ENCODE measurements at regions not wholly inside any gene's neighbourhood (a gene's known extent, or its start where the extent isn't known, plus 50 kb on each side); places are given as distances from the start of the nearest gene placed in this dataset.

DNA sequence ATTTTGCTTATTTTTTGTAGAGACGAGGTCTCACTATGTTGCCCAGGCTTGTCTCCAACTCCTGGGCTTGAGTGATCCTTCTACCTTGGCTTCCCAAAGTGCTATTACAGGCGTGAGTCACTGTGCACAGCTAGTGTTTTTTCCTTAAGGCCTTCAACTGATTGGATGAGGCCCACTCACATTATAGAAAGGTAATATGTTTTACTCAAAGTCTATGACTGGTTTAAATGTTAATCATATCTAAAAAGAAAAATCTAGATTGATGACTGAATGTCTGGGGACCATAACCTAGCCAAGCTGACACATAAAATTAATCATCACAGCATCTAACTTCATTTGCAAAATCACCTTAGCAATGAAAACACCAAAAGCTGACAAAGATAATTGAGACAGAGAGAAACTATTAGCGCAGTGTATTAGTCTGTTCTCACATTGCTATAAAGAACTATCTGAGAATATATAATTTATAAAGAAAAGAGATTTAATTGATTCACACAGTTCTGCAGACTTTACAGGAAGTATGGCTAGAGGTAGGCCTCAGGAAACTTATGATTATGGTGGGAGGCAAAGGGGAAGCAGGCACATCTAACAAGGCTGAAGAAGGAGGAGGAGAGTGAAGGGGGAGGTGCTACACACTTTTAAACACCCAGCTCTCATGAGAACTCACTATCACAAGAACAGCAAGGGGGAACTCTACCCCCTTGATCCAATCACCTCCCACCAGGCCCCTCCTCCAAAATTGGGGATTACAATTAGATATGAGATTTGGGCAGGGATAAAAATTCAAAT, 66.8 kb upstream of the ARHGAP18 start:
- Histone ChIP-seq H3K36me3 (ENCODE audit: control insufficient read depth in 2 of 2, extremely low read depth in 1 of 2, insufficient read depth in 2 of 2, low read length in 2 of 2) (no peaks in the 10 kb centered on the region), H3K79me2 (ENCODE audit: control insufficient read depth, insufficient read depth, low read length) (no peaks in the 10 kb centered on the region), H3K27me3 (ENCODE audit: control insufficient read depth, extremely low read depth, insufficient read depth, low read length) (no peaks in the 10 kb centered on the region), H3K4me3 (ENCODE audit: control insufficient read depth in 2 of 3, extremely low read depth in 1 of 3, insufficient read depth in 2 of 3, low read depth in 1 of 3, low read length in 3 of 3) (no peak overlapping the region), H3K9me1 (ENCODE audit: control insufficient read depth, extremely low read depth, insufficient read depth, low read length) (no peaks in the 10 kb centered on the region), H3K9ac (ENCODE audit: control insufficient read depth, extremely low read depth, insufficient read depth, low read length) (no peak overlapping the region), H4K20me1 (ENCODE audit: control insufficient read depth, extremely low read depth, insufficient read depth, low read length) (no peaks in the 10 kb centered on the region), H2AFZ (ENCODE audit: control insufficient read depth, low read length) (no peak overlapping the region), H3K9me3 (ENCODE audit: control insufficient read depth, low read depth, low read length) (peaks cover 2% of the 10 kb centered on the region), H3K4me1 (ENCODE audit: control insufficient read depth, extremely low read depth, insufficient read depth, low read length) (no peaks in the 10 kb centered on the region), H3K27ac (ENCODE audit: control insufficient read depth, insufficient read depth, low read length) (no peak overlapping the region), H3K4me2 (ENCODE audit: control insufficient read depth, extremely low read depth, insufficient read depth, low read depth, low read length) (no peak overlapping the region)
- TF ChIP-seq, protein P1, sequence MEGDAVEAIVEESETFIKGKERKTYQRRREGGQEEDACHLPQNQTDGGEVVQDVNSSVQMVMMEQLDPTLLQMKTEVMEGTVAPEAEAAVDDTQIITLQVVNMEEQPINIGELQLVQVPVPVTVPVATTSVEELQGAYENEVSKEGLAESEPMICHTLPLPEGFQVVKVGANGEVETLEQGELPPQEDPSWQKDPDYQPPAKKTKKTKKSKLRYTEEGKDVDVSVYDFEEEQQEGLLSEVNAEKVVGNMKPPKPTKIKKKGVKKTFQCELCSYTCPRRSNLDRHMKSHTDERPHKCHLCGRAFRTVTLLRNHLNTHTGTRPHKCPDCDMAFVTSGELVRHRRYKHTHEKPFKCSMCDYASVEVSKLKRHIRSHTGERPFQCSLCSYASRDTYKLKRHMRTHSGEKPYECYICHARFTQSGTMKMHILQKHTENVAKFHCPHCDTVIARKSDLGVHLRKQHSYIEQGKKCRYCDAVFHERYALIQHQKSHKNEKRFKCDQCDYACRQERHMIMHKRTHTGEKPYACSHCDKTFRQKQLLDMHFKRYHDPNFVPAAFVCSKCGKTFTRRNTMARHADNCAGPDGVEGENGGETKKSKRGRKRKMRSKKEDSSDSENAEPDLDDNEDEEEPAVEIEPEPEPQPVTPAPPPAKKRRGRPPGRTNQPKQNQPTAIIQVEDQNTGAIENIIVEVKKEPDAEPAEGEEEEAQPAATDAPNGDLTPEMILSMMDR (optimal IDR thresholded peaks at IDR 0.05 in 1 of 3, IDR thresholded peaks at IDR 0.05 in 1 of 3, conservative IDR thresholded peaks at IDR 0.05 in 1 of 3; ENCODE audit: extremely low read depth in 1 of 3, insufficient read depth in 2 of 3, low read length in 3 of 3): no peak
- no peak for TF ChIP-seq EZH2 (IDR thresholded peaks at IDR 0.05; ENCODE audit: low read length)
- dilution Hi-C loops (cut with MboI; ENCODE audit: extremely low pct_ligation_motif_present, low sequenced_read_pairs): no loop called here
- FAIRE-seq (no peak), DNase-seq (ENCODE audit: low read depth, low spot score) (no peak)

DNA sequence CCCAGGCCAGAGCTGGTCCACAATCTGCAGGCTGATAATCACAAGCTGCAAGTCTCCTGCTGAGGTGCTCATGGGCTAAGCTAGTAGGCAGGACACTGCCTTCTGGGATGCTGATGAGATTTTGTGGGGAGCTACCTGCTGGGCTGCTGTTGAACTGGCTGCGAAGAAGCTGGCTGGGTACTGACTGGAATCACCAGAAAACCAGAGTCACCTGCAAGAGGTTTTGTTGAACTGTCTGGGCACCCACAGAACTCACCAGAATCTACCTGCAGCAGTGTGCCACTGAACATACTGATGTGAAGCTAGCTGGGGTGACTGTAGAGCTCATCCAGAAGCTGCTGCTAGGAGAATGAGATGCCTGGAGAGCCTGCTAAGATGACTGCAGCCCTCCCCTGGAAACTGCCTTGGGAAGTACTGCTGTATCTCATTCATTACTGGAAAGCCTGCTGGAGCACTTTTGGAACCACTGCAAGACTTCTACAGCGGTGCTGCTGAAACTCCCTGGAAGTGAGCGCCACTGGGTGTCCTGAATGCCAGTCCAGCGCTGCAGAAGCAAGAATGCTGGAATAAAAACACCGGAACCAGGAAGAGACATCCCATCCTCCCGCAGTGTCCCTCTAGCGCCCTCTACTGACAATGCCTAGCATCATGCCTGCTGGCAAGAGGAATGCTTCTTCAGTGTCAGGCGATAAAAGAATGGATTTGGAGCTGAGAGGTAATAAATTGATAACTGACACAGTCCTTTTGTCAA, 64.9 kb upstream of the ARHGAP18 start:
- Histone ChIP-seq H3K4me2 (ENCODE audit: control insufficient read depth, extremely low read depth, insufficient read depth, low read depth, low read length) (peak overlapping the region; percentile 34), H3K9ac (ENCODE audit: control insufficient read depth, extremely low read depth, insufficient read depth, low read length) (no peak overlapping the region), H3K36me3 (ENCODE audit: control insufficient read depth in 2 of 2, extremely low read depth in 1 of 2, insufficient read depth in 2 of 2, low read length in 2 of 2) (no peaks in the 10 kb centered on the region), H3K9me1 (ENCODE audit: control insufficient read depth, extremely low read depth, insufficient read depth, low read length) (no peaks in the 10 kb centered on the region), H3K4me1 (ENCODE audit: control insufficient read depth, extremely low read depth, insufficient read depth, low read length) (no peaks in the 10 kb centered on the region), H4K20me1 (ENCODE audit: control insufficient read depth, extremely low read depth, insufficient read depth, low read length) (no peaks in the 10 kb centered on the region), H3K9me3 (ENCODE audit: control insufficient read depth, low read depth, low read length) (peaks cover 2% of the 10 kb centered on the region), H2AFZ (ENCODE audit: control insufficient read depth, low read length) (peak overlapping the region; percentile 46), H3K27ac (ENCODE audit: control insufficient read depth, insufficient read depth, low read length) (no peak overlapping the region), H3K79me2 (ENCODE audit: control insufficient read depth, insufficient read depth, low read length) (no peaks in the 10 kb centered on the region), H3K27me3 (ENCODE audit: control insufficient read depth, extremely low read depth, insufficient read depth, low read length) (no peaks in the 10 kb centered on the region), H3K4me3 (ENCODE audit: control insufficient read depth in 2 of 3, extremely low read depth in 1 of 3, insufficient read depth in 2 of 3, low read depth in 1 of 3, low read length in 3 of 3) (no peak overlapping the region)
- peak; percentile 52 for DNase-seq (ENCODE audit: low read depth, low spot score)
- TF ChIP-seq, protein P1 (optimal IDR thresholded peaks at IDR 0.05 in 1 of 3, IDR thresholded peaks at IDR 0.05 in 1 of 3, conservative IDR thresholded peaks at IDR 0.05 in 1 of 3; ENCODE audit: extremely low read depth in 1 of 3, insufficient read depth in 2 of 3, low read length in 3 of 3): peak; percentile 93 to 99 (median 98)
- TF ChIP-seq EZH2 (IDR thresholded peaks at IDR 0.05; ENCODE audit: low read length): no peak
- dilution Hi-C loops (cut with MboI; ENCODE audit: extremely low pct_ligation_motif_present, low sequenced_read_pairs): no loop called here
- peak; percentile 88 for FAIRE-seq
